HFFc6 (cell line): ENCODE measurements at regions not wholly inside any gene's neighbourhood (a gene's known extent, or its start where the extent isn't known, plus 50 kb on each side); places are given as distances from the start of the nearest gene placed in this dataset.

ENCODE experiments used
- DNase-seq: peaks from one replicate; pipeline ENCODE4 v3.0.0-alpha.2; 2018
- H3K27ac Mint-ChIP-seq: 2 replicates; pipeline ENCODE4 v1.8.0; 2020; ENCODE audit warnings: mild to moderate bottlenecking, mixed read lengths
- H3K27me3 Mint-ChIP-seq: 2 replicates; pipeline ENCODE4 v1.8.0; 2021; ENCODE audit warnings: mild to moderate bottlenecking, moderate library complexity, mixed read lengths; ENCODE audit not compliant: insufficient read depth
- H3K36me3 Mint-ChIP-seq: 2 replicates; pipeline ENCODE4 v1.8.0; 2021; ENCODE audit warnings: low read depth, mixed read lengths
- H3K4me1 Mint-ChIP-seq: 2 replicates; pipeline ENCODE4 v1.8.0; 2020; ENCODE audit warnings: low read depth, mixed read lengths
- H3K4me3 Mint-ChIP-seq: 2 replicates; pipeline ENCODE4 v1.8.0; 2020; ENCODE audit warnings: mild to moderate bottlenecking, moderate library complexity, mixed read lengths
- H3K9me3 Mint-ChIP-seq: 2 replicates; pipeline ENCODE4 v1.8.0; 2020; ENCODE audit warnings: mild to moderate bottlenecking, mixed read lengths
- TF ChIP-seq, protein P1 (sequence below): fragments of 200-600 bp; sonication (generic); IDR thresholded peaks from 2 replicates; pipeline ENCODE4 v1.5.0; 2021; ENCODE audit warnings: antibody characterized with exemption, mild to moderate bottlenecking

DNA sequence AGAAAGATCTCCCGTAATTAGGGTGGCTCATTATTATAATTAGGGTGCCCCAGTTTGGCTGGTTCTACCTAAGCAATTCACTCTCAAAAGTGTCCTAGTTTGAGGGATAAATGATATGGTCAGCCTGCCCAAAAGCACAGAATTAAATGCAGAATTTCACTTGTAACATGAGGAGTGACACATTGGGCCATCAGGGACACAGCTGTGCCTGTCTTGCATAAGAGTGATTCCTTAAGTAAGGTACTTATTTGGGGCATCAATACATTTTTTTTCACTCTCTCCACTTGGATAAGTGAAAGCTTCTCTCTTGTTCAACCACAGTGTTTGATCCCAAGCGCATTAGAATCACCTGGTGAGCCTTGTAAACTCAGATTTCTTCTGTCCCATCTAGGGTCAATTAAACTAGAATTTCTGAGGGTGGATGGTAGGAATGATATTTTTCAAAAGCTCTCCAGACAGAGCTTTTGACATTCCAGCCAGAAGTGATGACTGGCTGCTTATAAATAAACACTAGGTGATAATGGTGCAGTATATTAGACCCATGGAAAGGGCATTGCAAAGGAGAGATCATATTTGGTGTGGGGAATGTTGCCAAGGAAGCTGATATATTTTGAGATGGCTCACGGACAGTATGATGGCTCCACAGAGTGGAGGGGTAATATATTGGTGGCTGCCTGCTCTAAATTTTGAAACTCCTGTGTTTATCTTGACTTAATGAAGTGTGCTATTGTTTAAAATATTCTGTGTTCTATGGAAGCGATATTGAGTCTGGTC, 458.1 kb upstream of the RASGRP1 start:
- no peak overlapping the region for H3K4me3 Mint-ChIP-seq
- peaks cover 4% of the 10 kb centered on the region; the same call in 1 of the 2 replicates for H3K36me3 Mint-ChIP-seq
- no peak overlapping the region for H3K27ac Mint-ChIP-seq
- H3K4me1 Mint-ChIP-seq, result peaks cover 37% of the 10 kb centered on the region
- no peak for DNase-seq
- no peaks in the 10 kb centered on the region for H3K9me3 Mint-ChIP-seq
- peaks cover 1% of the 10 kb centered on the region; the same call in 1 of the 2 replicates for H3K27me3 Mint-ChIP-seq
- TF ChIP-seq, protein P1, sequence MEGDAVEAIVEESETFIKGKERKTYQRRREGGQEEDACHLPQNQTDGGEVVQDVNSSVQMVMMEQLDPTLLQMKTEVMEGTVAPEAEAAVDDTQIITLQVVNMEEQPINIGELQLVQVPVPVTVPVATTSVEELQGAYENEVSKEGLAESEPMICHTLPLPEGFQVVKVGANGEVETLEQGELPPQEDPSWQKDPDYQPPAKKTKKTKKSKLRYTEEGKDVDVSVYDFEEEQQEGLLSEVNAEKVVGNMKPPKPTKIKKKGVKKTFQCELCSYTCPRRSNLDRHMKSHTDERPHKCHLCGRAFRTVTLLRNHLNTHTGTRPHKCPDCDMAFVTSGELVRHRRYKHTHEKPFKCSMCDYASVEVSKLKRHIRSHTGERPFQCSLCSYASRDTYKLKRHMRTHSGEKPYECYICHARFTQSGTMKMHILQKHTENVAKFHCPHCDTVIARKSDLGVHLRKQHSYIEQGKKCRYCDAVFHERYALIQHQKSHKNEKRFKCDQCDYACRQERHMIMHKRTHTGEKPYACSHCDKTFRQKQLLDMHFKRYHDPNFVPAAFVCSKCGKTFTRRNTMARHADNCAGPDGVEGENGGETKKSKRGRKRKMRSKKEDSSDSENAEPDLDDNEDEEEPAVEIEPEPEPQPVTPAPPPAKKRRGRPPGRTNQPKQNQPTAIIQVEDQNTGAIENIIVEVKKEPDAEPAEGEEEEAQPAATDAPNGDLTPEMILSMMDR, result no peak

DNA sequence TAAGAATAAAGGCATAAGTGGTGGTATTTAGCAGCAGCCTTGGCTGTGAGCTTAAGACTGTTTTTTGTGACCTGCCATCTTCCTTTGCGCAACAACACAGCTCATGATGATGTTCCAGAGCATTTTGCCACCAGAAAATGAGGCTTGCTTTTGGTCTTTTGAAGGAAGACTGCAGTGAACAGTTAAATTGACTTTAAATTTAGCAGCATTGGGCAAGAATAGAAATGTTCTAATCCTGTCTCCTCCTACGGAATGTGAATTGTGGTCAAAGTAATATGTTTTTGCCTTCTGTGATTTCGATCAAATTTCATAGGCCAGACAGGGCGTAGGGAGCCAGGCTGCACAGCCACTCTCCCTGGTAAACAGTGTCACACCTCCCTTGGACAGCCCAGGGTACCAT, 460.7 kb upstream of the RASGRP1 start:
- H3K4me3 Mint-ChIP-seq, result no peak overlapping the region
- no peaks in the 10 kb centered on the region for H3K9me3 Mint-ChIP-seq
- H3K27ac Mint-ChIP-seq, result no peak overlapping the region
- peaks cover 51% of the 10 kb centered on the region for H3K4me1 Mint-ChIP-seq
- TF ChIP-seq, protein P1, result no peak
- DNase-seq, result no peak
- peaks cover 1% of the 10 kb centered on the region; the same call in 1 of the 2 replicates for H3K27me3 Mint-ChIP-seq
- peaks cover 4% of the 10 kb centered on the region for H3K36me3 Mint-ChIP-seq

DNA sequence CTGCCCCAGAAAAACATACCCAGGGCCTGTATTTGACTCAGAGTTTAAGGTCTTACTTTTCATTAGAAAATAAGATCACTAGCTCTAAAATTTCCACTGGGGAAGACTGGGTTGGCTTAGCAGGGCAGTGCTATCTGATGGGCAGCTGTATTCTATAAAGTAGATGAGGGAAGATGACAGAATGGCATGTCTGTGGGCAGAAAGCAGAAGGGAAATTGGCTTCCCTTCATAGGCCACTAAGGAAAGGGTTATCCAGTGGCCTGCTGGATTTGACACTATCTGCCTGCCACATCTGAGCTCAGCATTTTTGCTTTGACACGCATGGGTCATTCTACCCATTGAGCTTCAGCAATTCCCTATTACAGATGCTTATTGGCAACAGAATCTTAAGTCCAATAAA, 461.3 kb upstream of the RASGRP1 start:
- no peaks in the 10 kb centered on the region for H3K9me3 Mint-ChIP-seq
- no peak overlapping the region for H3K27ac Mint-ChIP-seq
- no peak for DNase-seq
- H3K27me3 Mint-ChIP-seq, result peaks cover 1% of the 10 kb centered on the region; the same call in 1 of the 2 replicates
- H3K4me3 Mint-ChIP-seq, result no peak overlapping the region
- peaks cover 4% of the 10 kb centered on the region for H3K36me3 Mint-ChIP-seq
- H3K4me1 Mint-ChIP-seq, result peaks cover 57% of the 10 kb centered on the region
- TF ChIP-seq, protein P1, result no peak

DNA sequence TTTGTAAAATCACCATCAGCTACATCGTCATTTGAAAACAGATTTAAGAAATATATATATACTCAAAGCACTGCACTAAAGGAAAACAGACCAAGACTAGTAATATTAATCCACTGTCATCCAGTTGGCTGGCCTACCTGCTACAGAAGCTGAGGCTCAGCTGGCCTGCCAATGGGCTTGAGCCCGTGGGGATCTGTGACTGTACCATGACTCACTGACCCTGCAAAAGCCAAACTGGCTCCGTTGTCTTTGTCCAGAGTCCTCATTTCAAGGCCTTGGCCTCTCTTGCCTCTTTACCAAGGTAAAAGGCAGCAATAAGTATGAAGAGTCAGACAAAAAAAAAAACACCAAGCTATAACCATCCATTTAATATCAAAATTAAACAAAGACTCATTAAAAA, 463.5 kb upstream of the RASGRP1 start:
- DNase-seq, result peak; percentile 61
- H3K27ac Mint-ChIP-seq, result peak overlapping the region; percentile 80
- no peaks in the 10 kb centered on the region for H3K9me3 Mint-ChIP-seq
- no peak overlapping the region for H3K4me3 Mint-ChIP-seq
- peaks cover 67% of the 10 kb centered on the region for H3K4me1 Mint-ChIP-seq
- no peaks in the 10 kb centered on the region; the same call in 1 of the 2 replicates for H3K27me3 Mint-ChIP-seq
- TF ChIP-seq, protein P1, result no peak
- peaks cover 4% of the 10 kb centered on the region for H3K36me3 Mint-ChIP-seq

DNA sequence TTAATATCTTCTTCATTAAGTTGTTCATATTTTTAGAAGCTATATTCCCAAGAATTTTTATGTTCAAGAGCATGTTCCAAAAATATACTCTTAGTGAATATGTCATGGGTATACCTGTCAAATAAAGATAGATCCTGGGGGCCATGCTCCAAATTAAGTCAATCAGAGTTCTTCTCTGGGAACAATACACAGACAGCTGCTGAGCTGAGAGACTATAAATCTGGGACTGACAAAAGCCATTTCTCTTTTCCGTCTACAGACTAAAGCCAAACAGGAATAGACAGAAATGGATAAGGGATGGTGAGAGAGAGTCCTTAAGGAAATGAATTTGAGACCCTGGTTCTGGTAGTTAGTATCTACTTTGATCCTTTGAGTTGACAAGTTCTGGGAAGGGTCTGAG, 465.1 kb upstream of the RASGRP1 start:
- peak overlapping the region; percentile 77 for H3K27ac Mint-ChIP-seq
- no peak overlapping the region for H3K4me3 Mint-ChIP-seq
- no peaks in the 10 kb centered on the region; the same call in 1 of the 2 replicates for H3K27me3 Mint-ChIP-seq
- DNase-seq, result no peak
- H3K9me3 Mint-ChIP-seq, result no peaks in the 10 kb centered on the region
- TF ChIP-seq, protein P1, result no peak
- peaks cover 4% of the 10 kb centered on the region for H3K36me3 Mint-ChIP-seq
- peaks cover 61% of the 10 kb centered on the region for H3K4me1 Mint-ChIP-seq
